HG03280 (cell line): ENCODE measurements at regions not wholly inside any gene's neighbourhood (a gene's known extent, or its start where the extent isn't known, plus 50 kb on each side); places are given as distances from the start of the nearest gene placed in this dataset.

ENCODE experiments used
- ATAC-seq: cut with Tn5 transposase; IDR thresholded peaks from one replicate; pipeline ENCODE4 v1.9.1; 2021; ENCODE audit warnings: mild to moderate bottlenecking, moderate library complexity; ENCODE audit not compliant: unreplicated experiment

DNA sequence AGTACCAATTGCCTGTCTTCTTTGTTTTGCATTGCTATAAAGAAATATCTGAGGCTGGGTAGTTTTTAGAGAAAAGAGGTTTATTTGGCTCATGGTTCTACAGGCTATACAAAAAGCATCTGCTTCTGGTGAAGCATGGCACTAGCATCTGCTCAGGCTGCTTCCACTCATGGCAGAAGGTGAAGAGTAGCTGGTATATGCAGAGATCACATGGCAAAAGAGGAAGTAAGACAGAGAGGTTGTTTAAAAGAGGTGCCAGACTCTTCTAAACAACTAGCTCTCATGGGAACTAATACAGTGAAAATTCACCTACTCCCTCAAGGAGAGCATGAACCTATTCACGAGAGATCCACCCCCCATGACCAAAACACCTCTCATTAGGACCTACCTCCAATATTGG, 56.7 kb upstream of the GUCA2B start:
- no peak for ATAC-seq

DNA sequence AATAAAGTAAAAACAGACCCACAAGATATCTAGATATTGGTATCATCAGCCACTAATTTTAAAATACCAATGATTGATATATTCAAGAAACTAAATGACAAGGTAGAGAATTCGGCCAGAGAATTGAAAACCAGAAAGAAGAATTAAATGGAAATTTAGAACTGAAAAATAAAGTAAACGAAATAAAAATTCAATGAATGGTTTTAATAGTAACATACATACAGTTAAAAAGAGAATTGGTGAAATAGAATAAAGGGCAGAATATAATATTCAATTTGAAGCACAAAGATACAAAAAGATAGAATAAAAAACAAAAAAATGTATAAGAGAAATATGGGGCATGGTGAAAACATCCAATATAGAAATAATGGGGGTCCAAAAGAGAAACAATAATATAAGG, 64.0 kb upstream of the GUCA2B start:
- no peak for ATAC-seq

DNA sequence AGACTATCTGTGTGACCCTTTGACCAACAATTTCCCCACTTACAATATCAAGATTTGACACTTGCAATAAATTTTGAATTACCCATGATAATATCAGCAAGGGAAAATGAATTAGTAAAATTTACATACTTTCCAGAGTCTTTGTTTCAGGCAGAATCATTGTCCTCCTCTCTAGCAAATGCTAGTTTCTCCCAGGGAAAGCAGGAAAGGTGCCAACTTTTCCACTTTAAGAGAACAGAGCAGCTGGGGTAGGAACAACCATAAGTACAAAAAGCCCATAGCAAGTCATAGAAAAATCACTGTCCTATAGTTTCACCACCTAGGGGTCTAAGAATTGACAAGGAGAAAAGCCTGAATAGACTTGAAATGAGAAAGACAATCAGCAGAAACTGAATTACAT, 67.1 kb upstream of the GUCA2B start:
- ATAC-seq, result no peak

DNA sequence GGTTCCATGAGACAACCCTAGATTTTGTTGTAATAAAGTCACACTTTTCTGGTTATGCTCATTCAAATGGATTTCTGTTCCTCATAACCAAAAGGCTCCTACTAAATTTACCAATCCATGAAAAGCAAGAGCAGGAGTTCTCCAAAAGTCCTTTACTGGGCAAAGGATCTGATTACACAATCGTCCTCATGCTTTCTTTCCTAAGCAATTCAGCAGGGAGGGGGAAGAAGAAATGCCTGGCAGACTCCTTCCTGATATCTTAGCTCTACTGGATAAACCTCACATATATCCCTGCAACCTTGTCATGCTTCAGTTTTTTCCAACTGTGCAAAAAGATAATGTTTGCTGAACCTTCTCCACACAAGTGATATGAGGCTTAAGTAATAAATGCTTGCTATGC, 67.6 kb upstream of the GUCA2B start:
- no peak for ATAC-seq

- no peak for ATAC-seq
Observed at GRCh38 chr1:42081475-42081874, 71.7 kb upstream of the GUCA2B start.

GRCh38 chr1:42075179-42075578, 78.0 kb upstream of the GUCA2B start:
- no peak for ATAC-seq

GRCh38 chr1:42070996-42071395, 82.2 kb upstream of the GUCA2B start:
- ATAC-seq, result no peak

DNA sequence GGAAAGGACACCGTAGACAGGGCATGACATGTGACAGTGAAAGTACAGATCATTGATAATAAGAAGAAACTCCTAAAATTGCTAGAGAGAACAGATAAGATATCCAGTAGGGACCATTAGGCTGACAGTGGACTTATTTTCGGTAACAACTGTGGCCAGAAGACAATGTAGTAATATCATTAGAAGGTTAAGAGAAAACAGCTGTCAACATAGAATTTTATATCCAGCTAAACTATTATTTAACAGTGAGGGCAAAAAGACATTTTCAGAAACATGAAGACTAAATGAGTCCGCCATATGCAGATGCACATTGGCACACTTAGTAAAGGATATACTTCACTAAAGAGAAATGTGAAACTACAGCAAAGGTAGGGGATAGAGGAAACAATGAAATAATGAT, 95.4 kb upstream of the GUCA2B start:
- no peak for ATAC-seq

DNA sequence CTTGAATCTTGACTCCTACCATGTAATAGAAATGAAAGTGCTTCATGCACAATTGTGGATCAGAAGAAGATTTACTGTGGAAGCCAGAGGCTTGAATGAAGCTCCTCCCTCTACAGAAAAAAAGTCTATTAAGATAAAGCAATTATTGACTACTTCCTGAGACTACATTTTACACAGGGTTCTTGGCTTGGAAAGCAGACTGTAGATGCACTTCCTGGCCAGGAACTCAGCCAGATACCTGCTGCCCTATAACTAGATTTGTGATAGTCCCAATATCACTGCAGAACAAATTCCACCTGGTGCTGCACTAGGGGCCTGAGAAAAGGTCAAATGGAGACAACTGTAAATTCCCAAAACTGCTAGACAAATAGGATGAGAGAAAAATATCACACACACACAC, 96.8 kb upstream of the GUCA2B start:
- ATAC-seq, result no peak

- no peak for ATAC-seq
Observed at GRCh38 chr1:42055061-42055460, 98.1 kb upstream of the GUCA2B start.

DNA sequence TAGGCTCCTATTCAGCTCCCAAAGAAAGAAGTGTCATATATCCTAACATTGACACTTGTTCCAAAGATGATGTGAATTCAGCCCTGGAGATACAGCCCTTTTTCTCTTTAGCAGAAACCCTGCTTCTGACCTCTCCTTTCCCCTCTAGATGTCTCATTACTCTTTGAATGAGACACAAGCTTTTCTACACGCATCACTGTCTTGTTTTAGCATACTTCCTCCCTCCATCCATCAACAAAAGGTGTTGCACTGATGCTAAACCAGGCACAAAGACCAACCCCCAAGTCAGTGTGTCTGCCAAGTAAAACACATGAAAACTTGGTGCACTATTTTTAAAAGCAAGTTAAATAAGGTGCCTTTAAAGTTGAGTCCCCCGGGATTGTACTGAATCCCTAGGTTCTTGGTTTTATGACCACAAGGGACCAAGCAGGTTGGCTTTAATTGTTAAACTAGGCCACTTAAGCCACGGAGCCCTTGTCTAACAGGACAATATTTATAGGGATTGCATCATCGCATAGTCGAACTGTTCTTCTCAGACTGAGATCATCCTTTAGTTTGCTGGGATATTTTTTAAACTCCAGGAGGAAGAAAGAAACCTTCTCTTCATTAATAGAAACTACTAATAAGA, 101.0 kb upstream of the GUCA2B start:
- no peak for ATAC-seq

GRCh38 chr1:42047508-42047880, 105.7 kb upstream of the GUCA2B start:
- ATAC-seq, result no peak

DNA sequence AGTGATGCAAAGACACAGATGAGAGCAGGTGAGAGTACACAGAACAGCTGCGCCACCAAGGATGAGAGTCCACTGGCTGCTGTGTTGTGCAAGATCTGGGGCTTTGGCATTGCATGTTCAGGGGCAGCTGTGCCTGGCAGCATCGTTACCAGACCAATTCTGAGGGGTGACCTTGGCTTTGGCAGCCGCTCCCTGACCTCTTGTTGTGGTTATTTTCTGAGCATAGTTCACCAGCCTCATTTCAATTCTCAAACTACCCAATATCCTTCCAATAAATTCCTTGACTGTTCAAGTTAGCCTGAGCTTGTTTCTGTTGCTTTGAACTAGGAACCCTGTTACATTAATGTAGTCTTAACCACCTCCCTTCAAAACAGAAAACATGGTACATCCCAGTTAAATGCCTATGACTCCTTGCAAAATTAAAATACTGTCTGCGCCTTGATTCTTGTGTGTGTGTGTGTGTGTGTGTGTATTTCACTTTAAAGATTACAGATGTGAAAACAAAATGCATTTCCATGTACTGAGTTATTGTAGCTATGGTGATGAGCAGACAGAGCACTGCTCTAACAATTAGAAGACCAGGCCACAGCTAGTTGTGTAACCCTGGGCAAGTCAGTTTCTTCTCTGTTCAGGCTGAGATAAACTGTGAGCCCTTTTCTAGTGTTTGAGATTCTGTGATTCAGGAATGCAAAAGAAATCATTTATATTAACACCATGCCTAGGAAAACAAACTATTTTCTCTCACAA, 106.3 kb upstream of the GUCA2B start:
- no peak for ATAC-seq

GRCh38 chr1:42044346-42044745, 108.9 kb upstream of the GUCA2B start:
- no peak for ATAC-seq

GRCh38 chr1:42043811-42044210, 109.4 kb upstream of the GUCA2B start:
- no peak for ATAC-seq

GRCh38 chr1:42043182-42043581, 110.0 kb upstream of the GUCA2B start:
- no peak for ATAC-seq

- ATAC-seq, result no peak
Observed at GRCh38 chr1:42041031-42041430, 112.2 kb upstream of the GUCA2B start.

- ATAC-seq, result no peak
Observed at GRCh38 chr1:42040159-42040558, 113.1 kb upstream of the GUCA2B start.

DNA sequence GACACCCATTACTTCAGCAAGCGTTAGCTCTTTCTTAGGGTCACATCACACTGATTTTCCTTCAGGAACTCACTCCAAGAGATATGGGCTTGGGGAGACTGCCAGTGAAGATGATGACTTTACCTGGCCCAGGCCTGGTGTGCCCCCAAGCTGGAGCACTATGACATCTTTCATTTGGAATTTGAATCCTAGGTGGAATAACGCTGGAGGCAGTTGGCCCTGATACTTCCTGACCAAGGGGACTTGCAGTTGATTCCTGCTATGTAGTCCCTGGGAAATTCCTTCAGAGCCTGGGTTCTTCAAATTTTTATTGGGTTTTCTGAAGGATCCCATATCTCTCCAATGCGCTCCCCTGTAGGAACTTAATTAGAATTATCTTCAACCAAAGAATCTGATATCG, 114.9 kb upstream of the GUCA2B start:
- ATAC-seq, result no peak

GRCh38 chr1:42037586-42037985, 115.6 kb upstream of the GUCA2B start:
- ATAC-seq, result no peak

- ATAC-seq, result no peak
Observed at GRCh38 chr1:42037161-42037560, 116.0 kb upstream of the GUCA2B start.

DNA sequence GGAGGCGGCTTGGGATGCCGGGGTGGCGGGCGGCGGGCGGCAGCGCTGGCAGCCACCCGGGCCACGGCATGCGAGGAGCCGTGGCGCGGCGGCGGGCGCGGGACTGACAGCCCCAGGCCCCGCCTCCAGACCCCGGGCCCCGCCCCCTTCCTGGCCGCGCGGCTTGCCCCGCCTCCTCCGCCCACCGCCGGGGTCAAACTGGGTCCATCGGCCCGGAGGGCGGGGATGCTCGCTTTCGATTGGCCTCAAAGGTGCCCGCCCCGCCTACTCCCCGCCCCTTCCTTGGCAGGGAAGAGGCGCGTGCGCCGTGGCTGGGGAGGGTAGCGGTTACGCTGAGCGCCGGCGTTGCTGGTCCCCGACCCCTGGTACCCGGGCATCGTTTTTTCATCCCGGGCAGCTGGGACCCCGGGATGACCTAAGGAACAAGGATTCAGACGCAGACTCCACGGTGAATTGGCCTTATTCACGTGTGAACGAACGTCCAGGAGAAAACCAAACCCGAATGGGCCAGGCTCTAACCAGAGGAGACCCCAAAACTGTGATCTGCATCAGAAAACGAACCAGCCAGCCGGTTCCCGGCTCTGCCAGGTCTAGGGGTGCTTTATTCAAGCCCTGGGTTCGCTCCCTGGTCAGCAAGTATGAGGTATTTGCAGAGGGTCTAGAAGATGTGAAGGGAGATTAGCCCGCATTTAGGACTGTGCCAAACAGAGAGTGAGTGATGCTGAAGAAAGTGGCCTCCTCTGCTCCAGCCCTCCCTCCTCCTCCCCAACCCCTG, 117.2 kb upstream of the GUCA2B start:
- peak; percentile 91 for ATAC-seq
